ENCODE measurements at regions not wholly inside any gene's neighbourhood (a gene's known extent, or its start where the extent isn't known, plus 50 kb on each side); places are given as distances from the start of the nearest gene placed in this dataset.

- Mint-ChIP-seq H3K9me3 (ENCODE audit: unreplicated experiment) (no peaks in the 10 kb centered on the region), H3K36me3 (ENCODE audit: low read depth, unreplicated experiment) (no peaks in the 10 kb centered on the region), H3K27me3 (ENCODE audit: low read depth, unreplicated experiment) (peaks cover 2% of the 10 kb centered on the region), H3K4me3 (ENCODE audit: unreplicated experiment) (no peak overlapping the region), H3K4me1 (ENCODE audit: low read depth, unreplicated experiment) (no peaks in the 10 kb centered on the region), H3K27ac (ENCODE audit: unreplicated experiment) (no peak overlapping the region)
- Histone ChIP-seq H3K36me3 (ENCODE audit: insufficient read depth, low read length) (no peaks in the 10 kb centered on the region), H3K79me2 (ENCODE audit: insufficient read depth, low read length) (no peaks in the 10 kb centered on the region), H3K9ac (ENCODE audit: low read length) (no peak overlapping the region), H3K4me3 (ENCODE audit: insufficient read depth, low read depth, low read length) (no peak overlapping the region), H4K20me1 (ENCODE audit: insufficient read depth, low read length) (no peaks in the 10 kb centered on the region), H3K9me3 (ENCODE audit: insufficient read depth, low read depth, low read length) (no peaks in the 10 kb centered on the region), H2AFZ (ENCODE audit: low read depth, low read length) (no peak overlapping the region), H3K4me2 (ENCODE audit: low read length) (no peak overlapping the region), H3K4me1 (ENCODE audit: insufficient read depth, low read length) (no peaks in the 10 kb centered on the region), H3K27me3 (ENCODE audit: insufficient read depth, low read length) (no peaks in the 10 kb centered on the region), H3K27ac (ENCODE audit: low read depth, low read length) (no peak overlapping the region)
- DNase-seq (ENCODE audit: low read depth) (no peak), FAIRE-seq (no peak)
- TF ChIP-seq, protein P1, sequence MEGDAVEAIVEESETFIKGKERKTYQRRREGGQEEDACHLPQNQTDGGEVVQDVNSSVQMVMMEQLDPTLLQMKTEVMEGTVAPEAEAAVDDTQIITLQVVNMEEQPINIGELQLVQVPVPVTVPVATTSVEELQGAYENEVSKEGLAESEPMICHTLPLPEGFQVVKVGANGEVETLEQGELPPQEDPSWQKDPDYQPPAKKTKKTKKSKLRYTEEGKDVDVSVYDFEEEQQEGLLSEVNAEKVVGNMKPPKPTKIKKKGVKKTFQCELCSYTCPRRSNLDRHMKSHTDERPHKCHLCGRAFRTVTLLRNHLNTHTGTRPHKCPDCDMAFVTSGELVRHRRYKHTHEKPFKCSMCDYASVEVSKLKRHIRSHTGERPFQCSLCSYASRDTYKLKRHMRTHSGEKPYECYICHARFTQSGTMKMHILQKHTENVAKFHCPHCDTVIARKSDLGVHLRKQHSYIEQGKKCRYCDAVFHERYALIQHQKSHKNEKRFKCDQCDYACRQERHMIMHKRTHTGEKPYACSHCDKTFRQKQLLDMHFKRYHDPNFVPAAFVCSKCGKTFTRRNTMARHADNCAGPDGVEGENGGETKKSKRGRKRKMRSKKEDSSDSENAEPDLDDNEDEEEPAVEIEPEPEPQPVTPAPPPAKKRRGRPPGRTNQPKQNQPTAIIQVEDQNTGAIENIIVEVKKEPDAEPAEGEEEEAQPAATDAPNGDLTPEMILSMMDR (IDR thresholded peaks at IDR 0.05; ENCODE audit: insufficient read depth, low read depth, low read length), result no peak
- no peak for TF ChIP-seq EZH2 (IDR thresholded peaks at IDR 0.05; ENCODE audit: insufficient read depth, low read length)
Measured at GRCh38 chr18:1796636-1797035, 774.7 kb downstream of the METTL4 start.

- Mint-ChIP-seq H3K36me3 (ENCODE audit: low read depth, unreplicated experiment) (no peaks in the 10 kb centered on the region), H3K27me3 (ENCODE audit: low read depth, unreplicated experiment) (peaks cover 2% of the 10 kb centered on the region), H3K4me3 (ENCODE audit: unreplicated experiment) (no peak overlapping the region), H3K4me1 (ENCODE audit: low read depth, unreplicated experiment) (no peaks in the 10 kb centered on the region), H3K27ac (ENCODE audit: unreplicated experiment) (no peak overlapping the region), H3K9me3 (ENCODE audit: unreplicated experiment) (no peaks in the 10 kb centered on the region)
- TF ChIP-seq EZH2 (IDR thresholded peaks at IDR 0.05; ENCODE audit: insufficient read depth, low read length), result no peak
- TF ChIP-seq, protein P1 (IDR thresholded peaks at IDR 0.05; ENCODE audit: insufficient read depth, low read depth, low read length), result no peak
- H3K36me3 ChIP-seq (ENCODE audit: insufficient read depth, low read length), result no peaks in the 10 kb centered on the region
- H2AFZ ChIP-seq (ENCODE audit: low read depth, low read length), result no peak overlapping the region
- no peak for DNase-seq (ENCODE audit: low read depth)
- H3K27me3 ChIP-seq (ENCODE audit: insufficient read depth, low read length), result no peaks in the 10 kb centered on the region
- no peak overlapping the region for H3K9ac ChIP-seq (ENCODE audit: low read length)
- no peak overlapping the region for H3K4me2 ChIP-seq (ENCODE audit: low read length)
- H4K20me1 ChIP-seq (ENCODE audit: insufficient read depth, low read length), result no peaks in the 10 kb centered on the region
- no peak overlapping the region for H3K27ac ChIP-seq (ENCODE audit: low read depth, low read length)
- no peaks in the 10 kb centered on the region for H3K9me3 ChIP-seq (ENCODE audit: insufficient read depth, low read depth, low read length)
- no peak overlapping the region for H3K4me3 ChIP-seq (ENCODE audit: insufficient read depth, low read depth, low read length)
- no peak for FAIRE-seq
- H3K79me2 ChIP-seq (ENCODE audit: insufficient read depth, low read length), result no peaks in the 10 kb centered on the region
- no peaks in the 10 kb centered on the region for H3K4me1 ChIP-seq (ENCODE audit: insufficient read depth, low read length)
Measured at GRCh38 chr18:1797235-1797634, 774.1 kb downstream of the METTL4 start.

DNA sequence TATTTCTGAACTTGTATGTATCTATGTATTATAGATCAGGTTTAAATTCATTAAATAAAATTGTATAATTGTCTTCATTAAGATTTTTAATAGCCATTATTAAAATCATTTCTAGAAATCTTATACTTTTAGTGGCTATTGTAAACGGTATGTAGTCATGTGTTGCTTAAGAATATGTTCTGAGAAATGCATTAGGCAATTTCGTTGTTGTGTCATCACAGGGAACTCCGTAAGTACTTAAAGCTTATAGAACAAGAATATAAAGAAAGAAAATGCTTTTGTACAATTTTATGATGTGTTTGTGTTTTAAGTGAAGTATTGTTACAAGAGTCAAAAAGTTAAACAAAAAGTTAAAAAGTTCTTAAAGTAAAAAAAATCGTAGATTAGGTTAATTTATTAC, 765.8 kb downstream of the METTL4 start:
- no peak overlapping the region for H3K9ac ChIP-seq (ENCODE audit: low read length)
- no peak overlapping the region for H3K4me3 ChIP-seq (ENCODE audit: insufficient read depth, low read depth, low read length)
- Mint-ChIP-seq H3K9me3 (ENCODE audit: unreplicated experiment) (no peaks in the 10 kb centered on the region), H3K4me1 (ENCODE audit: low read depth, unreplicated experiment) (no peaks in the 10 kb centered on the region), H3K36me3 (ENCODE audit: low read depth, unreplicated experiment) (no peaks in the 10 kb centered on the region), H3K27me3 (ENCODE audit: low read depth, unreplicated experiment) (no peaks in the 10 kb centered on the region), H3K27ac (ENCODE audit: unreplicated experiment) (no peak overlapping the region), H3K4me3 (ENCODE audit: unreplicated experiment) (no peak overlapping the region)
- no peak overlapping the region for H3K4me2 ChIP-seq (ENCODE audit: low read length)
- no peaks in the 10 kb centered on the region for H3K27me3 ChIP-seq (ENCODE audit: insufficient read depth, low read length)
- H3K9me3 ChIP-seq (ENCODE audit: insufficient read depth, low read depth, low read length), result no peaks in the 10 kb centered on the region
- FAIRE-seq (no peak), DNase-seq (ENCODE audit: low read depth) (no peak)
- no peaks in the 10 kb centered on the region for H3K36me3 ChIP-seq (ENCODE audit: insufficient read depth, low read length)
- no peak overlapping the region for H2AFZ ChIP-seq (ENCODE audit: low read depth, low read length)
- H3K79me2 ChIP-seq (ENCODE audit: insufficient read depth, low read length), result no peaks in the 10 kb centered on the region
- H3K27ac ChIP-seq (ENCODE audit: low read depth, low read length), result no peak overlapping the region
- no peak for TF ChIP-seq EZH2 (IDR thresholded peaks at IDR 0.05; ENCODE audit: insufficient read depth, low read length)
- TF ChIP-seq, protein P1 (IDR thresholded peaks at IDR 0.05; ENCODE audit: insufficient read depth, low read depth, low read length), result no peak
- H4K20me1 ChIP-seq (ENCODE audit: insufficient read depth, low read length), result no peaks in the 10 kb centered on the region
- no peaks in the 10 kb centered on the region for H3K4me1 ChIP-seq (ENCODE audit: insufficient read depth, low read length)

Measured in astrocyte (in vitro differentiated cells and primary cell).